ENCODE measurements at regions not wholly inside any gene's neighbourhood (a gene's known extent, or its start where the extent isn't known, plus 50 kb on each side); places are given as distances from the start of the nearest gene placed in this dataset.

GRCh38 chr6:140571145-140571544 lies 1196.7 kb upstream of the CITED2 start:
- in situ Hi-C loops (cut with MboI; ENCODE audit: low pct_unique_long_range_greater_than_20kb, low sequenced_read_pairs, unreplicated experiment): no loop called here
- no peak for DNase-seq (ENCODE audit: low spot score)
- TF ChIP-seq, protein P1, sequence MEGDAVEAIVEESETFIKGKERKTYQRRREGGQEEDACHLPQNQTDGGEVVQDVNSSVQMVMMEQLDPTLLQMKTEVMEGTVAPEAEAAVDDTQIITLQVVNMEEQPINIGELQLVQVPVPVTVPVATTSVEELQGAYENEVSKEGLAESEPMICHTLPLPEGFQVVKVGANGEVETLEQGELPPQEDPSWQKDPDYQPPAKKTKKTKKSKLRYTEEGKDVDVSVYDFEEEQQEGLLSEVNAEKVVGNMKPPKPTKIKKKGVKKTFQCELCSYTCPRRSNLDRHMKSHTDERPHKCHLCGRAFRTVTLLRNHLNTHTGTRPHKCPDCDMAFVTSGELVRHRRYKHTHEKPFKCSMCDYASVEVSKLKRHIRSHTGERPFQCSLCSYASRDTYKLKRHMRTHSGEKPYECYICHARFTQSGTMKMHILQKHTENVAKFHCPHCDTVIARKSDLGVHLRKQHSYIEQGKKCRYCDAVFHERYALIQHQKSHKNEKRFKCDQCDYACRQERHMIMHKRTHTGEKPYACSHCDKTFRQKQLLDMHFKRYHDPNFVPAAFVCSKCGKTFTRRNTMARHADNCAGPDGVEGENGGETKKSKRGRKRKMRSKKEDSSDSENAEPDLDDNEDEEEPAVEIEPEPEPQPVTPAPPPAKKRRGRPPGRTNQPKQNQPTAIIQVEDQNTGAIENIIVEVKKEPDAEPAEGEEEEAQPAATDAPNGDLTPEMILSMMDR (IDR thresholded peaks at IDR 0.05; ENCODE audit: extremely low read depth, insufficient read depth, missing control alignments): no peak

GRCh38 chr6:140567466-140567865 lies 1193.0 kb upstream of the CITED2 start:
- no peak for DNase-seq (ENCODE audit: low spot score)
- in situ Hi-C loops (cut with MboI; ENCODE audit: low pct_unique_long_range_greater_than_20kb, low sequenced_read_pairs, unreplicated experiment): no loop called here
- TF ChIP-seq, protein P1 (IDR thresholded peaks at IDR 0.05; ENCODE audit: extremely low read depth, insufficient read depth, missing control alignments): no peak

DNA sequence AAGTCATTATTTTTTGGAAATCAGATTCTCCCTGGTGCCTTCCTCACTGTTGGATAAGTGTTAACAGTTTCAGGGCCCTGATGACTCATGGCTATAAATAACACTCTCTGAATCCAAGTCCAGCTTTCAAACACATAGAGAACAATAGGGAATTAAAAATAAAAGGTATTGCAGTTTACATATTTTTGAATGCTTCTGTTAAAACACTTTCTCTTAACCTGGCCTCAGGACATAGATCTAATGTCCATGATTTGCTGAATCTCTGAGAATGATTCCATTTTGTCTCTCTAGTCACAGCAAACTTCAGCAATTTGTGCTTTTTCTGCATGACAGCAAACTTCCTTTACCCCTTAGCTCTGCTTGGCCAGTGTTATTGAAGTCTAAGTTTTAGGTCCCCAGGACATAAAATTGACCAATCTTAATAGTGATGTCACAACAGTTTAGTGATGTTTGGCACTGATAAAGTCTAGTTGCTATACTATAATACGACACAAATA lies 1192.4 kb upstream of the CITED2 start:
- DNase-seq (ENCODE audit: low spot score): no peak
- TF ChIP-seq, protein P1 (IDR thresholded peaks at IDR 0.05; ENCODE audit: extremely low read depth, insufficient read depth, missing control alignments): no peak
- in situ Hi-C loops (cut with MboI; ENCODE audit: low pct_unique_long_range_greater_than_20kb, low sequenced_read_pairs, unreplicated experiment): no loop called here

DNA sequence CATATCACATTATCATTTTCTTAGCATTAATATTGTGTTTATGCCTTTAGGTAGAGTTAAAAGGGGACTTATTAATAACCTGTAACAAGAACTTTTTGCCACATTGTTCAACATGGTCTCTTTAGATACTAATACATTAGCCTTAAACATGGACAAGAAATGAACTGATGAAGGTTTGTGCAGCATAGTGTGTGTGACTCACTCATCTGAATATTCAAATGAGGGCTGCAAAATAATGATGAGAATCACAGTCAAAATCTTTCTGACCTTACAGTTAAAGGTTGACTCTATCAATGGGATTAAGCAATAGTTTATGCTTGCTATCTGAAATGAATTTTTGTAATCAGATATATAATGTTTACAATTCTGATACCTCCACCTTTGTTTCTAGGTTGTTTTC lies 1189.3 kb upstream of the CITED2 start:
- DNase-seq (ENCODE audit: low spot score): no peak
- TF ChIP-seq, protein P1 (IDR thresholded peaks at IDR 0.05; ENCODE audit: extremely low read depth, insufficient read depth, missing control alignments): no peak
- in situ Hi-C loops (cut with MboI; ENCODE audit: low pct_unique_long_range_greater_than_20kb, low sequenced_read_pairs, unreplicated experiment): no loop called here

DNA sequence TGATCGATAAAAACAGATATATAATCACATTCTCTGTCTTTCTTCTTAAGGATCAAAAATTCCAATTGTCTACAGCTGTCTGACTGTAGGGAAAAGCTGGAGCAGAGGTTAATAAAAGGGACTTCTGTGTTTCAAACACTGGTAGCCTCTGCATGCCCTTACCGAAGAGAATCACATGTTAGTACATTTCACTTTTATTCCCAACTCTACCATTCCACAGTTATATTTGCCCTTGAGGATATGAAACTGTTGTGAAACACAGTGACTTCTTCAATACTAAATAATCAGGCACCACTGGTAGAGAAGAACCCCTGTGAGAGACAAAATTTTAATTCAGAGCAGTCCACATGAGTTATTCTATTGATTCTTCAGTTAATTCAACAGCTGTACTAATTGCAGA lies 1187.3 kb upstream of the CITED2 start:
- TF ChIP-seq, protein P1 (IDR thresholded peaks at IDR 0.05; ENCODE audit: extremely low read depth, insufficient read depth, missing control alignments): no peak
- DNase-seq (ENCODE audit: low spot score): no peak
- in situ Hi-C loops (cut with MboI; ENCODE audit: low pct_unique_long_range_greater_than_20kb, low sequenced_read_pairs, unreplicated experiment): no loop called here

- in situ Hi-C loops (cut with MboI; ENCODE audit: low pct_unique_long_range_greater_than_20kb, low sequenced_read_pairs, unreplicated experiment): no loop called here
- TF ChIP-seq, protein P1 (IDR thresholded peaks at IDR 0.05; ENCODE audit: extremely low read depth, insufficient read depth, missing control alignments): no peak
- DNase-seq (ENCODE audit: low spot score): no peak
Measured at GRCh38 chr6:140560671-140561070, 1186.2 kb upstream of the CITED2 start.

DNA sequence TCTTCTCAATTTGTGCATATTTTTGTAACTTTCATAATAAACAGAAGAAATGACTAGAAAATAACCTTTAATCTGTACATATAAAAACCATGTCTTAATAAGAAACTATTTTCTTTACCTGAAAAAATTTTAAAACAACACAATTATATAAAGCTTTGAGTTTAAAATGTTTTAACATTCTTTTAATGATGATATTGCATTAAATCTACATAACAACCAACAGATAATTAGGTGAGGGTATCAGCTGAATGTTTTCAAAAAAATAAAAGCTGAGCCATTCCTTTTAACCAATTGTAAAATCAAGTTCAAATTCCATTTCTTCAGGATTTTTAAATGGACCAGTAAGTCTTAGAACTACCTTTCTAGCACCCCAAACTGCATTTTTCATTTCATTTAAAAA lies 1185.0 kb upstream of the CITED2 start:
- TF ChIP-seq, protein P1 (IDR thresholded peaks at IDR 0.05; ENCODE audit: extremely low read depth, insufficient read depth, missing control alignments): no peak
- no peak for DNase-seq (ENCODE audit: low spot score)
- in situ Hi-C loops (cut with MboI; ENCODE audit: low pct_unique_long_range_greater_than_20kb, low sequenced_read_pairs, unreplicated experiment): no loop called here
